Stromal cell of bone marrow (primary cell): ENCODE measurements at regions not wholly inside any gene's neighbourhood (a gene's known extent, or its start where the extent isn't known, plus 50 kb on each side); places are given as distances from the start of the nearest gene placed in this dataset.

ENCODE experiments used
- DNase-seq: peaks from one replicate; pipeline ENCODE4 v3.0.0-alpha.2; 2012; ENCODE audit warnings: low read depth

DNA sequence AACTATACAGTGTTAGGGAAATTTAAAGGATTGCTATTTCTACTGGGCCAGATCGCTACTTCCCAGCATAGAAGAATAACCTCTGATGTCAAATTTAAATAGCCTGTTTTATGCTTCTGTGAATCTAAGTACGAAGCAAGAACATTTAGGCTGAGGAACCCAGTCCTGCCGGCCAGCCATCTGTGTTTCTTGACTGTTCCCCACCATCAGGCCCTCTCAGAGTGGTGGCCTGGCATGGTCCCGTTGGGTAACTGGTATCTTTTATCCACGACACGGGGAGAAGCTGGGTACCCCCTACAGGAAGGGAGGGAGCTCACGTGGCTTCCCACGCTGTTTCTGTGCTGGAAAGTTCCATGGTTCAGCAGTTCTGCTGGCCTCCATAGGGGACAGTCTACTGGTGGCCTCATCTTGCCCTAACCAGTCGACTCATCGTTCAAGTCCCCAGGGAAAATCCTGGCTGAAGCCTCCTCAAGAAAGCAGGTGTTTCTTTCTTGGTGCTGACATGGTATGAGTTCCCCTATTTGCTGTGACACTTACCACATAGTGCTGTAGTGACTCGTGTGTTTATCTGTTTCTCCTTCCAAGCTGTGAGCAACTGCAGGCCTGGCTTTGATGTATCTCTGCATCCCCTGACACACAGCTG lies 201.7 kb upstream of the NLRP1 start:
- DNase-seq = peak; percentile 13

DNA sequence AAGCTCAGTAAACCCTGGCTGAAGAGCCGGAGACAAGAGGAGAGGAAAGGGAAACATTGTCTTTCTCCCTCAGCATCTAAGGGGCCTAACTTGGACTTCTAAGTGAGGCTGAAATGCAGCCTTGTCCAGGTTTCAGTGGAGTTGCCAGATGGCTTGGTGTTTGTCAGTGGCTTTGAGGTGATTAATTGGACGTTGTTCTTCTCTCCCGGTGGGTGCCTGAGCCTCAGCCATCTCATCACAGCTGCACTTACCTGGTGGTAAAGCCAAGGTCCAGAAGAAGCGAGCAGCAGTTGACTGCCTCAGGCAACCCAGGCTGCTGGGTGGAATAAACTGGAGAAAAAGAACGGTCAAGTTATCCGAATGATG lies 202.2 kb upstream of the NLRP1 start:
- no peak for DNase-seq

DNA sequence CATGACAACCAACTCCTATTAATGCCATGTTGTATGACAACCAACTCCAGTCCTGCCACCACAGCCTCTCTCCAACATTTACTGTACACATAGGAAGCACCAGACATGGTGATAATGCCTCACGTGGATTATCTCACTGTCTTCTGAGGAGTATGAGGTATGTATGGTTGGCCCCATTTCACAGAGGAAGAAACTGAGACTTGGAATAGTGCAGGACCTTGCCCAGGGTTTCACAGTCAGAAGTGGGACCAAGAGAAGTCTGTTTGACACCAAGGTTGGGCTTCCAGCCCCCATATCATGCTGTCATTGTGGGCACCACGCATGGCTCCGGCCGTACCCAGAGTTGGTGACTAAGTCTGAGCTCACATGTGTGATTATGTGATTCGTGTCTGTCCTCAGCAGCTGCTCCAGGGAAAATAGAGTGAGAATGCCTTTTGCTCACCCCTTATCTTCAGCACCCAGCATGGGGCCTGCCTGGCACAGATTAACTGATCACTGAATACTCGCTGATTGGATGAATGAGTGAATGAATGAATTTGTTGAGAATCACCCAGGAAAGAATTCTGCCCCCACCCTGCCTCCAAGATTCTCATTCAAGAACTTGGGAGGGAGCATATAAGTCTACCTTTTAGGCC lies 204.1 kb upstream of the NLRP1 start:
- peak; percentile 23 for DNase-seq

DNA sequence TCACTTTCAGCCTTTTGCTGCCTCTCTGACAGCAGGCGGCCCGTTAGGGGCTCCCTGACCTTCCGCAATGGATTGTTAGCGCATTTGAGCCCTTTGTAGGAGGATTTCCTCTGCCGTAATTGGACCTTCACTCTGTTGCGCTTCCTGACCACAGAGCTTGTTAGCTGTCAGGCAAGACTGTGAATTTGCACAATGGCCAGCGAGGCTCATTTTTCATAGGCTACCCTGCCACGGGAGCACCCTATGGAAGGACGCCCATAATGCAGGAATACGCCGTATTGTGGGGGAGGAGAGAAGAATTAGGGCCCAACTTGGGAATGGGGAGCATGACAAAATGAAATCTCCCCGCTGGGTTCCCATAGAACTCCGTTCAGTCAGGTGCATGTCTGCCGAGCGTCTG lies 205.2 kb upstream of the NLRP1 start:
- DNase-seq = no peak

DNA sequence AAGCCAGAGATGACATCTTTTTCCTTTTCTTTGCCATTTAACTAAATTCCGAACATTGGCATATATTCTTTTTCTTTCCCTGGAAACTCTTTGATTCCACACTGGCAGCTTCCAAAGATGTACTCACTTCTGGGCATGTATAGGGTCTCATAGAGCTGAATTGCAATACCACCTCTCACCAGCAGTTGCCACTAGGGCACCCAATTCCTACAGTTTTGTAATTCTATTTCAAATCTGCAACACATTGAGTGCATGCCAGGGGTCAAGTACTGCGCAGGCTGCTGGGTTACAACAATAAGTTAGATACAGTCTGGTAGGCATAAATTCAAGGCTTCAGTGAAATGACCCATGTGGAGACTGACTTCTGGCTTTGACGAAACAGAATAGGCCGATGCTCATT lies 208.8 kb upstream of the NLRP1 start:
- no peak for DNase-seq

DNA sequence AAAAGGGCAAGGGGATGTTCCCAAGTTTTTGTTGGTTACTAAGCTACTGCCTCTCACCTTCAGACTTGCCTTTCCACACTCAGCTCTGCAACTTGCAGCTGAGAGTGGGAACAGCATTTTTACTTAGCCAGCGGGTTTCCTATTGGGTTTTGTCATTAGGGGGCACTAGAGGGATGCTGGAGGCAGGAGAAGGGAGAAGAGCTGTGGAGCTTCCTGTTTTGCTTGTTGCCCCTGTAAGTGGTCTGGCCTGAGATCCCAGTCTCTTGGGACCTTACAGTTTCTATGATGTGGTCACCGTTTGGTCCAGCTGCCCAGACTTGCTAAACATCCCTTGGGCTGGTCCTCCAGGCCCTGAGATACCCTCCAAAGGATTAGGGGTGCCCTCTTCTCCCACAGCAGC lies 209.6 kb upstream of the NLRP1 start:
- DNase-seq = no peak

DNA sequence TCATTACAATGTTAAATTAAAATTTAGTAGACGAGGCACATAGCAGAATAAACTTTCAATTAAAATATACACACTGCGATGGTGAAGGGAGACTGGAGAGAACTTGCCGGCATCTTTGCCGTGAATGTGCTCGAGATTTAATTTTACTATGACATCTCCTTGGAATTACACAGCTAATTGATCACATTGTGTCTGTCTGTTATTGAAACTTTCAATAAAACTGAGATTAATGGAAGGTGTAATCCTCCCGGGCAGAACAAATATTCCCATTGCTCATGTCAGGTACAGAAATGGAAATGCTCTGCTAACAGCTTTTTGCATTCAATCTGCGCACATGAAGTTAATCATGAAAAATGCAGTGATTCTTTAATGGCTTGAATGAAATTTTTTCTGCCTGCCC lies 210.1 kb upstream of the NLRP1 start:
- DNase-seq = no peak

DNA sequence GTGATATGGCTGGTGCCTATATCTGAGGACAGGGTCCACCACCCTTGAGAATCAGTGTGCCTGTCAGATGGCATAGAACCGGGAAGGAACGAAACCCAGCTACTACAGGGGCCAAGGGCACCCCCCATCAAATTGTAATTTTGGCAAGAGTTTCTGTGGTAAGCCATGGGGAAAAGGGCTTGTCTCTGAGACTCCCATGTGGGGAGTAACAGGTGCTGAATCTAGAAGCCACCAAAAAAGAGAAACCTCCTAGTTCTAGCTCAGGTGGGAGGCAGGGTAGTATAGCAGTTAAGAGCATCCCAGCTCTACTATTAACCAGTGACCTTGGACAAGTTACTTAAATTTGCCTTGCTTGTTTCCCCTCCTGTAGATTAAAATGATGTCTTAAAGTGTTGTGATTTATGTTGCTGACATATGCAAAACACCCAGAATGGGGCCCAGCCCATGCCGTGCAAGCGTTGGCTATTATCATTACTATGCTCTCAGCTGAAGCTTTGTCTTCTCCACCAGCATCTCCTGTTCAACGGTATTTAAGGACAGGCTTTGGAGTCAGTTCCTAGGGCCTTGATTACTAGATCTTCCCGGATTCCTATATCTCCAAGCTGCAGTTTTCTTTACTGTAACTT lies 210.7 kb upstream of the NLRP1 start:
- no peak for DNase-seq

DNA sequence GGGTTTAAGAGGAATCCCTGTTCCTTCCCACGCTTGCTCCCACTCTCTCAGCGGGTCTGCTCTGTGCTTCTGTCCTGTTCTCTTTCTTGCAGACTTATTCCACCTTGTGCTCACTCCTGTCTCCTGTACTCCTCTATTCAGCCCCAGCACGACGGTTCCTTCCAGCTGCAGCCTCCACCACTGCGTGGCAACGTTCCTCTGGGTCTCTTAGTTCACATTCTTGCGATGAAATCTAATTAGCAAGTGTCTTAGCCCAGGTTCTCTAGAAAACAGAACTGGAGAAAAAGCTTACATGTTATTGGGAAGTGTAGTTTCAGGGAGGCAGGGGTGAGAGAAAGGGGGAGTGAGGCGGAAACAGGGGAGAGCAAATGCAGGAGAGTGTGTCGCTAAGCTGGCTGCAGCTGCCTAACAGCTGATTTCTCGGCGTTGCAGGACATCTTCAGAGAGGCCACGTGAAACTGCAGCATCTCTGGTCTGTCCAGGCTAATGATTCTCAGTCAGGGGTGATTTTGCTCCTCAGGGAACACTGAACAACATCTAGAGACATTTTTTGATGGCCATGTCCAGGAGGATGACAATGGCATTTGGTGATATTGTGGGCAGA lies 213.2 kb upstream of the NLRP1 start:
- DNase-seq = no peak

DNA sequence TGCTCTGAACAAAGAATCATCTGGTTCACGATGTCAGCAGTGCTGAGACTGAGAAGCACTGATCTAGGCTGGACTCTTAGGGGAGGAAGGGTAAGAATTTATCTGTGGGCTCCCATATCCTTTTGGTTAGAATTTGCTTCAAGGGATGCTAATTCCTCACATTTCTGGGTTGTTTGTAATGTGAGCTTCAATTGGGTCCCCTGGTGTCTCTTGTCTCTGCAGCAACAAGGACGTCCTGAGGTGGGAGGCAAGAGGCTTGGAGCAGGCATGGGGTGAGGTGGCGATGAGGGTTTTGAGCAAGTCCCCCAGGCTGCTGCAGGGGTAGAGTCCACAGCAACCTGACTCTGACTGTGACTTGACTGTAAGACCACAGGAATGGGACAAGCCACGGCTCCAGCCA lies 213.8 kb upstream of the NLRP1 start:
- no peak for DNase-seq

DNA sequence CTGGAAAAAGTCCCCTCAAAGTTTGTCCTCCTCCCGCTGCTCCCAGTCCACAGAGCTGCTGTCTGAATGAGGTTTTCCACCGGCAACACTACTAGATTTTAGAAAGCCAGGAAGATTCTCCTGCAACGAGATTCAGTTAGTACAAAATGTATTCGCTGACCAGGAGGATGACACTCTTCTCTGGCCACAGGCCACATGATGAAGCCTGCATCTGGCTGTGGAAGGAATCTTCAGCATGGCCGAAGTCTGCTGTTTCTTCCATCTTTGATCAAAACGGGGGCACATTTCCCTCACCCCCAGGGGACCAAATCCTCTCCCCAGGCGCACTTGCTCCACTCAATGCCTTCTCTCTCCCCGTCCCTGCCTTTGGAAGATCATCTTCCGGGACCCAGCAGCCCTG lies 215.8 kb upstream of the NLRP1 start:
- no peak for DNase-seq

DNA sequence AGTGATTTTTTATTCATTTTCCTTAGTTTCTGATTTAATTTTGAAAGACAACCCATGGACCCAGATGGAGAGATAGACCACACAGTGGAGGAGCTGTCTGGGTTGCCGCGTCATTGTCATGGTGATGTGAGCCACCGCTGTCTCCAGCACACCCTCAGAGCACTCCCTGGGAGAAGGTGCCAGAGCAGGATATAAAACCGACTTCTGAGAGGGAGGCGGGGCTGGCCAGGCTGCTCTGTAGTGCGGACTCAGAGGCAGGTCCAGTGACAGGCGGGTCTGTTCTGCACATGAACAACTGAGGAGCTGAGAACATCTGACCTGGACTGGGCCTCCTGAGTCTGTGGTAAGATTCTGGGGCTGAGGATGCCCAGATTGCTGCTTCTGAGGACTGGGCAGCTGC lies 216.3 kb upstream of the NLRP1 start:
- DNase-seq = no peak

DNA sequence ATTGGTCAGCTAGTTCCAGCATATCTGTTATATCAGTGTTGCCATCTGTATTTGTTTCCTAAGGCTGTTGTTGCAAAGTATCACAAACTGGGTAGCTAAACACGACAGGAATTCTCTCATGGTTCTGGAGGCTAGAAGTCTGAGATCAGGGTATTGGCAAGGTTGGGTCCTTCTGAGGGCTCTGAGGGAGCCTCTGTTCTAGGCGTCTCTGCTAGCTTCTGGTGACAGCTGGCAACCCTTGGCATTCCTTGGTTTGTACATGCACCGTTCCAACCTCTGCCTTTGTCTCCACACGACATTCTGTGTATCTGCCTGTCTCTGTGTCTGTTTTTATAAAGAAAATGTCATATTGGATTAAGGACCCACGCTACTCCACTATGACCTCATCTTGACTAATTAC lies 219.9 kb upstream of the NLRP1 start:
- DNase-seq = no peak

DNA sequence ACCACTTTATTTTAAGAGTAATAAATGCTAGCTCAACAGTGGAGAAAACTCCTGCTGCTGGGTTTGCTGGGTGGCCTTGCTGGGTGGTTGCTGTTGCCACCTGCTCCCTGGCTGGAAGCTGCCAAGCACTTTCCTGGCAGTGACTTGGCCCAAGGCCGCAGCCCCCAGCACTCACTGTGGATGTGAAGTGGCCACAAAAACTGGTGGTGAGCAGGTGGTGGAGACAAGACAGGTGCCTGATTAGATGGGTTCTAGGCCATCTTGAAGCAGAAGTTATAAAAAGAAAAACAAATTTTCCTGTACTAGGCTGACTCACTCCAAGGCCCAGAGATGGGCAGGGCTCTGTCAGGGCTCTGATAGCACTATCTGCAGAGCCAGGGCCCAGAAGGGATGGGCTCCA lies 224.7 kb upstream of the NLRP1 start:
- DNase-seq = no peak

DNA sequence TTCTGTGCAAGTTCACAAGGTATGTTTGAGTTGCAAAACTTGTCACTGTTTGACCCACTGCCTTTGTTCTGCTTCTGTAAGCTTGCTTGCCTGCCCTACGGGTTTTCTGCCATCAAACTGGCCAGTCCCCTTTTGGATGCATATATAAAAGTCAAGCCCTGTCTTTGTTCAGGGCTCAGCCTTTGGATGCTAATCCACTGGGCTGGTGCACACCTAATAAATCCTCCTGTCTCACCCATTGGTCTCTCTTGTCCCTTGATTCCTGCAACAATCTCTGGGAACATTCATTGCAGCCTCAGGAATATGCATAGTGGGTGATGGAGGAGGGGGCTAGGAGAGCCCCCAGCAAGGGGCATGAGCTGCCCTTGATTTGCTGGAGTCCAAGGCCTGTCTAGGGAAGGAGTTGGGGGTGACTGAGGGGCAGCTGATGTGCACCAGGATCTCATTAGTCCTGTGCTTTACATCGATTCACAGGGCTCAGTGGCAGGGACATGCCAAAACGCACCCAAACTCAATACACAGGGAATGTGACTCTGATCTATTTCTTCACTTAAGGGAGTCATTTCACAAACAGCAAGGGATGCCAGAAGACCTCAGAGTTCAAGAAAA lies 225.4 kb upstream of the NLRP1 start:
- DNase-seq = no peak

DNA sequence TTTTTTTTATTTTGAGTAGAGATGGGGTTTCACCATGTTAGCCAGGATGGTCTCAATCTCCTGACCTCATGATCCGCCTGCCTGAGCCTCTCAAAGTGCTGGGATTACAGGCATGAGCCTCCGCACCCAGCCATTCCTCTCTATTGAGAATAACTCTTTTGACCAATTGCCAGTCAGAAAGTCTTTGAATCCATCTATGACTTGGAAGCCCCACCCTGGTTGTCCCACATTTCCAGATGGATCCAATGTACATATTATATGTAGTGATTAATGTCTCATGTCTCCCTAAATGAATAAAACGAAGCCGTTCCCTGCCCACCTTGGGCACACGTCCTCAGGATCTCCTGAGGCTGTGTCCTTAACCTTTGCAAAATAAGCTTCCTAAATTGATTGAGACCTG lies 228.3 kb upstream of the NLRP1 start:
- DNase-seq = no peak

DNA sequence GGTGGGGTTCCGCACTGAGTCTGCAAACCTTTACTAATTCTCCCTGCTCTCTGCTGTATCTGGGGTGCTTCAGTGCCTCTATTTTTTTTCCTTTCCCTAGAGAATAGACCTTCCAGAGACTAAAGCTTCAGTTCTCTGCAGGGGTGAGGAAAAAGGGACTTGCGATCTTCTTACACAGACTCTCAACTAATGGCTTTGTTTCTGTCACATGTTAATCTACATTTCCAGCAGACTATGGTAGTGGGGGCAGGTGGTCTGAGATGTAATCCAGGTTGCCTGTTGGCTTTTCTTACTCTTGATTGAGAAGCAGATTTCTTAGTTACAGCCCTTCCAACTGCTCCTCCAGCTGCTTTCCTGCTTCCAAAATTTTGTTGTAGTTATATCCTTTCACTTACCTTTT lies 229.0 kb upstream of the NLRP1 start:
- DNase-seq = no peak

DNA sequence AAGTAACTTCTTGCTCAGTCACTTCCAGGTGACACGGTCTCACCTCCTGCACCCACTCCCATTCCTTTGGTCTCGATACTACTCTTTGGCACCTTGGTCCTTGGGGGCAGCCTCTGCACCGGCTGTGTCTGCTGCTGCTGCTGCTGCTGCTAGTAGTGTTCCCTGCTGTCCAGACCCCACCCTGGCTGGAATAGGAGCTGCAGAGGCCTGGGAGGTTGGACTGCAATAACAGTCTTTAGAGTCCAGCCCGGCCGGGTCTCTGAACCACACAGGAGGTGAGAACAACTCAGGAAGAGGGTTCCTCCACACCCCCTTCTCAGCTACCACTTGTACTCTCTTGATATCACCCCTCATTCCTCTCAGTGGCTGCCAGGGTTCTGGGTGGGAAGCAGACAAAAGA lies 231.1 kb upstream of the NLRP1 start:
- no peak for DNase-seq

DNA sequence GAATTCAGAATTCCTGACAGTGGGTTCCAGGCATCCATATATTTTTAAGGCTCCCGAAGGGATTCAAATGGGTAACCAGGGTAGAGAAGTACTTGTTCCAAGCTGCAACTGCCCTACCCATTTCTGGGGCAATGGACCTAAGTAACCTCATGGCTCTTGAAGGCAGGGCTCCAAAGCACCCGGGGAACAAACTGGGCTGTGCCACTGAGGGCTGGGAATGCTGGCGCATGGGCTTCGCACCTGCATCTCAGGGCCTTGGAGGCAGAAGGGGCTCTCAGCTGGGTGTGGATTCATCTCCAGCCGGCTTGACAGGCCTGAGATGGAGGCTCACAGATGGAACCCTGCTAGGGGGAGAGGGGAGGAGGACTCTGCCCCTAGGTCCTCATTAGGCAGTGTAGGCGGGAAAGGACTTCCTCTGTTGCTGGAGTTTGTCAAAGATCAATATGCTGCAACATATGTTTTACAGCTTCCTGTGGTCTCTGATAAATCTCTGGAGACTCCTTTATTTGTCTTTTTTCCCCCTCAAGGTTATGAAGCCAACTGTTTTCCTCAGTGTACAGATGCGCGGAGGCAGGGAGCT lies 232.3 kb upstream of the NLRP1 start:
- DNase-seq = no peak

DNA sequence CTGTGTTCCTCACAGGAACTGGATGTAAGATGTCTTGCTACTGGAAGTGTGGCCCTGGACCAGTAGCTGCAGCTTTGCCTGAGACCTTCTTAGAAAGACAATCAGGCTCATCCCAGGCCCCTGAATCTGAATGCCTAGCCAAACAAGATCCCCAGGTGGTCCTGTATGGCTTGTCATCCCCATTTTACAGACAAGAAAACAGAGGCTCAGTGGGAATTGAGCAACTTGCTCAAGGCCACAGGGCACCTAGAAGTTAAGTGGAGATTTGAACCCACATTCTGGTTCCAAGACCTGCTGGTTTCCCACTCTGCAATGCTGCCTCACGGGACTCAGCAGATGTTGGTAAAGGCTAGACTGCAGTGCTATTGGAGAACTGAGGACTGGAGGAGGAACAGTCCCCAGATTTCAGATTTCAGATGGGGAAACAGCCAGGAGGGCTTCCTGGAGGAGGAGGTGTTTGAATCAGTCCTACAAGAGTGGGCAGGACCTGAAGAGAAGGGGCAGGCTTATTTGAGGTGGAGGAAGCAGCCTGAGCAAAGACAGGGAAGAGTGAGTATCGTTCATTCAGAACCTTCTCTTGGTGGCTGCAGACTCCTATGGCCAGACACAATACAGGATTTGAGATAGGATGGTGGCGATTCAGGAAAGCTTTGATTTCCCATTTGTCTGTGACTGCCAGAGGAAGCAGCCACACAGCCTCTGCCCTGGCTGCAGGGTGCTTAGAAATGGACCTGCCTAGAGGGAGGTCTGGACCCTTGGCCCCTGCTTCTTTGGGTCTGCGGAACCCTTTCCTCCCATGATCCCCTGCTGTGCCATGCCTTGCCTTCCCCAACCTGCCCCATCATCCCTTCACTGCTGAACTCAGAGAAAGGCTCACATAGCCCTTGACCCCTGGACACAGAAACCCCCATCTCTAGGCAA lies 233.4 kb upstream of the NLRP1 start:
- no peak for DNase-seq

DNA sequence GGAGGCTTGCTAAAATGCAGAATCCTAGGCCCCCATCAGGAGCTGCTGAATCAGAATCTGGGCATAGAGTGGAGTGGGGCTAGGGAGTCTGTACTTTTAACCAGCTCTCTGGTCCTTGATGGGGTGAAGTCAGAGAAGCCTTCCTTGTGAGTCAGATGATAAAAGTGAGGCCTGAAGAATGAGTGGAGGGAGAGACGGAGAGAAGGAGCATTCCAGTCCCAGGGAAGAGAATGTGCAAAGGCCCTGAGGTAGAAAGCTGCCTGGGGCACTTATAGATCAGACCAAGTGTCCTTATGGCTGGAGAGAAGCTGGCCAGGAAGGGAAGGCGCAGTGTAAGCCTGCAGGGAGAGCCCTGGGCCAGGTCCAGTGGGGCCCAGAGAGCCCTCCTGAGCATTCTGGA lies 235.1 kb upstream of the NLRP1 start:
- no peak for DNase-seq
